ENCODE measurements at regions not wholly inside any gene's neighbourhood (a gene's known extent, or its start where the extent isn't known, plus 50 kb on each side); places are given as distances from the start of the nearest gene placed in this dataset.
"Not testable (repeated sequence)": the region's sequence is repeated elsewhere in the genome, so short reads cannot be mapped to it uniquely, and the experiment has no call there.

DNA sequence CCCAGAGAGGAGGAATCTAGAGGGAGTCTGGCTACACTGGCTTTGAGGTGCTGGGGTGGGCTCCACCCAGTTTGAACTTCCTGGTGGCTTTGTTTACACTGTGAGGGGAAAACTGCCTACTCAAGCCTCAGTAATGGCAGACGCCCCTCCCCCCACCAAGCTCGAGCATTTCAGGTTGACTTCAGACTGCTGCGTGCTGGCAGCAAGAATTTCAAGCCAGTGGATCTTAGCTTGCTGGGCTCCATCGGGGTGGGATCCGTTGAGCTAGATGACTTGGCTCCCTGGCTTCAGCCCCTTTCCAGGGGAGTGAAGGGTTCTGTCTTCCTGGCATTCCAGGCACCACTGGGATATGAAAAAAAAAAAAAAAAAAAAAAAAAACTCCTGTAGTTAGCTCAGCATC, 281.0 kb downstream of the FGF10 start:
- CTCF ChIA-PET (ENCODE audit: low intra/inter-chr PET ratio, low total read pairs) = not testable (repeated sequence)

DNA sequence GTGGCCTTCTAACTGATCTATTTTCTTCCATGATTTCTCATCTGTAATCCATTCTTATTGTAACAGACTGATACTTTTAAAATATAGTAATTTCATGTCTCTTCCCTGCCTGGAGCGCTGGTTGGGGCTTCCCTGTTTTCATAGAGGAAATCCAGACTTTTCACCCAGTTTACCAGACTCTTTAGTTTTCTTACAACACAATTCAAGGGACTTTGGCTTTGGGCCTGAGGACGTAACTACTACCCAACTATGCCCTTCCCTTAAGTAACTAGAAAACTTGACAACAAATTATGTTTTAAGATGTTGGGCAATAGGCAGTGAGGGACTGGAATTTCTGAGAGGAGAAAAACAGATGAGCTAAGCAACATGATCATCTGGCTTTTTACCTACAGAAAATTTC, 289.6 kb downstream of the FGF10 start:
- Histone ChIP-seq H3K27me3 (ENCODE audit: control insufficient read depth in 1 of 2, insufficient read depth in 2 of 2, low read length in 2 of 2) (no peaks in the 10 kb centered on the region), H2AFZ (ENCODE audit: low read length) (no peak overlapping the region), H3K9ac (ENCODE audit: insufficient read depth, low read depth, low read length) (no peak overlapping the region), H3K79me2 (ENCODE audit: insufficient read depth, low read length) (no peaks in the 10 kb centered on the region), H3K4me2 (ENCODE audit: low read depth, low read length) (no peak overlapping the region), H3K4me3 (replicated peaks in 1 of 3; ENCODE audit: insufficient read depth in 1 of 3, low read depth in 2 of 3, low read length in 3 of 3) (no peak overlapping the region), H4K20me1 (ENCODE audit: insufficient read depth, low read length) (no peaks in the 10 kb centered on the region), H3K4me1 (ENCODE audit: insufficient read depth, low read length) (no peaks in the 10 kb centered on the region), H3K9me3 (ENCODE audit: low read length) (no peaks in the 10 kb centered on the region), H3K36me3 (replicated peaks in 1 of 2; ENCODE audit: control insufficient read depth in 1 of 2, insufficient read depth in 2 of 2, low read length in 2 of 2) (no peaks in the 10 kb centered on the region), H3K27ac (ENCODE audit: extremely low read length, insufficient read depth, low read length) (no peak overlapping the region)
- 0% methylated on average over 2 of the region's 2 CpGs for WGBS (ENCODE audit: low lambda C conversion rate)
- in situ Hi-C loops (cut with HindIII; ENCODE audit: extremely low pct_ligation_motif_present, low pct_unique_long_range_greater_than_20kb) (no loop called here), intact Hi-C loops (cut with micrococcal nuclease; ENCODE audit: unreplicated experiment) (no loop called here)
- ATAC-seq = no peak
- FAIRE-seq = no peak
- CTCF ChIA-PET (ENCODE audit: low intra/inter-chr PET ratio, low total read pairs) = no interaction called here
- no TSS peak for BruUV-seq (replicated peaks)
- DNase-seq (ENCODE audit: low spot score) = no peak
- TF ChIP-seq, protein P1, sequence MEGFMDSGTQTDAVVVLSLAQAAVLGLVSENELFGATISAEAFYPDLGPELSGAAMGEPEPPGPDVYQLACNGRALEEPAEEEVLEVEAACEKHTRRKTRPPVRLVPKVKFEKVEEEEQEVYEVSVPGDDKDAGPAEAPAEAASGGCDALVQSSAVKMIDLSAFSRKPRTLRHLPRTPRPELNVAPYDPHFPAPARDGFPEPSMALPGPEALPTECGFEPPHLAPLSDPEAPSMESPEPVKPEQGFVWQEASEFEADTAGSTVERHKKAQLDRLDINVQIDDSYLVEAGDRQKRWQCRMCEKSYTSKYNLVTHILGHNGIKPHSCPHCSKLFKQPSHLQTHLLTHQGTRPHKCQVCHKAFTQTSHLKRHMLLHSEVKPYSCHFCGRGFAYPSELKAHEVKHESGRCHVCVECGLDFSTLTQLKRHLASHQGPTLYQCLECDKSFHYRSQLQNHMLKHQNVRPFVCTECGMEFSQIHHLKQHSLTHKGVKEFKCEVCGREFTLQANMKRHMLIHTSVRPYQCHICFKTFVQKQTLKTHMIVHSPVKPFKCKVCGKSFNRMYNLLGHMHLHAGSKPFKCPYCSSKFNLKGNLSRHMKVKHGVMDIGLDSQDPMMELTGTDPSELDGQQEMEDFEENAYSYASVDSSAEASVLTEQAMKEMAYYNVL (CRISPR knock-in tag; IDR thresholded peaks at IDR 0.05; ENCODE audit: borderline replicate concordance) = no peak
- TF ChIP-seq, protein P2, sequence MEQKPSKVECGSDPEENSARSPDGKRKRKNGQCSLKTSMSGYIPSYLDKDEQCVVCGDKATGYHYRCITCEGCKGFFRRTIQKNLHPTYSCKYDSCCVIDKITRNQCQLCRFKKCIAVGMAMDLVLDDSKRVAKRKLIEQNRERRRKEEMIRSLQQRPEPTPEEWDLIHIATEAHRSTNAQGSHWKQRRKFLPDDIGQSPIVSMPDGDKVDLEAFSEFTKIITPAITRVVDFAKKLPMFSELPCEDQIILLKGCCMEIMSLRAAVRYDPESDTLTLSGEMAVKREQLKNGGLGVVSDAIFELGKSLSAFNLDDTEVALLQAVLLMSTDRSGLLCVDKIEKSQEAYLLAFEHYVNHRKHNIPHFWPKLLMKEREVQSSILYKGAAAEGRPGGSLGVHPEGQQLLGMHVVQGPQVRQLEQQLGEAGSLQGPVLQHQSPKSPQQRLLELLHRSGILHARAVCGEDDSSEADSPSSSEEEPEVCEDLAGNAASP (CRISPR knock-in tag; IDR thresholded peaks at IDR 0.05; ENCODE audit: borderline replicate concordance) = no peak
- TF ChIP-seq SCMH1 (CRISPR knock-in tag; IDR thresholded peaks at IDR 0.05; ENCODE audit: borderline replicate concordance) (no peak), SP4 (CRISPR knock-in tag; IDR thresholded peaks at IDR 0.05) (no peak), HCFC1 (IDR thresholded peaks at IDR 0.05; ENCODE audit: low read depth, low read length) (no peak), HOXA5 (CRISPR knock-in tag; IDR thresholded peaks at IDR 0.05) (no peak), CEBPB (IDR thresholded peaks at IDR 0.05; ENCODE audit: borderline replicate concordance, low read depth, low read length) (peak; percentile 20; the same call in 1 of the 2 replicates)
- POLR2A ChIA-PET = no interaction called here

More for the DNA sequence above, 281.0 kb downstream of the FGF10 start:
- H3K4me3 ChIP-seq (replicated peaks in 1 of 3; ENCODE audit: insufficient read depth in 1 of 3, low read depth in 2 of 3, low read length in 3 of 3); POLR2A ChIA-PET; H3K4me1 ChIP-seq (ENCODE audit: insufficient read depth, low read length); H3K9me3 ChIP-seq (ENCODE audit: low read length); H3K9ac ChIP-seq (ENCODE audit: insufficient read depth, low read depth, low read length); H2AFZ ChIP-seq (ENCODE audit: low read length); FAIRE-seq; ATAC-seq; H3K27ac ChIP-seq (ENCODE audit: extremely low read length, insufficient read depth, low read length); in situ Hi-C loops (cut with HindIII; ENCODE audit: extremely low pct_ligation_motif_present, low pct_unique_long_range_greater_than_20kb); H3K36me3 ChIP-seq (replicated peaks in 1 of 2; ENCODE audit: control insufficient read depth in 1 of 2, insufficient read depth in 2 of 2, low read length in 2 of 2); DNase-seq (ENCODE audit: low spot score); H4K20me1 ChIP-seq (ENCODE audit: insufficient read depth, low read length); H3K4me2 ChIP-seq (ENCODE audit: low read depth, low read length); H3K27me3 ChIP-seq (ENCODE audit: control insufficient read depth in 1 of 2, insufficient read depth in 2 of 2, low read length in 2 of 2); BruUV-seq (replicated peaks); intact Hi-C loops (cut with micrococcal nuclease; ENCODE audit: unreplicated experiment); H3K79me2 ChIP-seq (ENCODE audit: insufficient read depth, low read length): not testable (repeated sequence)
- WGBS (ENCODE audit: low lambda C conversion rate) = 13% methylated on average over 4 of the region's 5 CpGs
- peak; percentile 53; the same call in 1 of the 2 replicates for TF ChIP-seq ZNF281 (CRISPR knock-in tag; IDR thresholded peaks at IDR 0.05; ENCODE audit: borderline replicate concordance)

Measured in HepG2 (cell line).